ENCODE measurements at regions not wholly inside any gene's neighbourhood (a gene's known extent, or its start where the extent isn't known, plus 50 kb on each side); places are given as distances from the start of the nearest gene placed in this dataset.

DNA sequence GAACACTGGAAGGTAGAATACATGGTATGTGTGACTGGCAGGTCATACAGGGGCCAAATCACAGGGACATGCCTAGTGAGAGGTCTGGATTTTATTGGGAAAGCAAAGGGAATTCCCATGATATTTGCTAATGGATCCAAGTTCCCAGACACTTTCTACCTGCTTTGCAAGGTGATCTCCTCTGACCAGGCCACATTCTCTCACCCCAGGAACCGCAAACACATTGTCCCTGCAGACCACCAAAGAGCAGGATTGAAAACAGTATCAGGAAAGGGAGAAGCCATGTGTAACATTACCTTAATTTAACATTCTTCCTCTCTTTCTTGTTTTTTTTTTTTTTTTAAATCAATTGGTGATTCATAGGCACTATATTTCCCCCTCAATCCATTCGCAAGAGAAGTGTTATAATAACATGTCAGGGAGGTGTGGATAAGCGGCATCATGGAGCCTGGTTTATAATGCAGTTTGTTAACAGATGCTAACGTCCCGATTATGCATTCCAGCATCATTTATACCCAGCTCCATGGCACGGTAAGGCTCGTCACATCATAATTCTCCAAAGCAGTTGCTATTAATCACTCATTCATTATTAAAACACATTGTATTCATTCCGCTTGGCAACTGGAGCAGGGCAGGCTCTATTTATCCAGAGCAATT lies 155.1 kb upstream of the CCL2 start:
- intact Hi-C loops (cut with micrococcal nuclease): no loop called here
- Mint-ChIP-seq H3K9me3 (no peaks in the 10 kb centered on the region), H3K36me3 (no peaks in the 10 kb centered on the region), H3K27ac (no peak overlapping the region), H3K27me3 (ENCODE audit: low read depth in 3 of 3) (peaks cover 5 to 7% (median 5%) of the 10 kb centered on the region in 3 donors), H3K4me1 (no peaks in the 10 kb centered on the region), H3K4me3 (no peak overlapping the region)
- Histone ChIP-seq H3K36me3 (replicated peaks in 1 of 2; ENCODE audit: control insufficient read depth in 1 of 2, insufficient read depth in 2 of 2, low read length in 2 of 2) (no peaks in the 10 kb centered on the region), H3K9me3 (replicated peaks in 1 of 2; ENCODE audit: control insufficient read depth in 1 of 2, insufficient read depth in 1 of 2, low read length in 2 of 2) (no peaks in the 10 kb centered on the region), H3K27me3 (ENCODE audit: control insufficient read depth in 2 of 2, insufficient read depth in 2 of 2, low read length in 2 of 2) (peaks cover 2 to 3% of the 10 kb centered on the region in 2 donors), H3K79me2 (ENCODE audit: insufficient read depth, low read length) (no peaks in the 10 kb centered on the region), H3K4me1 (ENCODE audit: control insufficient read depth in 1 of 2, insufficient read depth in 2 of 2, low read length in 2 of 2) (no peaks in the 10 kb centered on the region), H3K4me2 (replicated peaks; ENCODE audit: extremely low read depth, low read length, poor library complexity, severe bottlenecking) (no peak overlapping the region), H3K9ac (ENCODE audit: insufficient read depth, low read length, poor library complexity, severe bottlenecking) (no peak overlapping the region), H3K27ac (ENCODE audit: low read depth in 1 of 2, low read length in 2 of 2) (no peak overlapping the region), H4K20me1 (ENCODE audit: insufficient read depth, low read length) (no peaks in the 10 kb centered on the region), H2AFZ (ENCODE audit: insufficient read depth, low read depth, low read length, poor library complexity, severe bottlenecking) (no peak overlapping the region), H3K4me3 (replicated peaks in 1 of 3; ENCODE audit: low read depth in 2 of 3, low read length in 3 of 3) (no peak overlapping the region)
- 90% methylated on average over 3 of the region's 8 CpGs for WGBS (ENCODE audit: insufficient coverage)
- TF ChIP-seq, protein P1, sequence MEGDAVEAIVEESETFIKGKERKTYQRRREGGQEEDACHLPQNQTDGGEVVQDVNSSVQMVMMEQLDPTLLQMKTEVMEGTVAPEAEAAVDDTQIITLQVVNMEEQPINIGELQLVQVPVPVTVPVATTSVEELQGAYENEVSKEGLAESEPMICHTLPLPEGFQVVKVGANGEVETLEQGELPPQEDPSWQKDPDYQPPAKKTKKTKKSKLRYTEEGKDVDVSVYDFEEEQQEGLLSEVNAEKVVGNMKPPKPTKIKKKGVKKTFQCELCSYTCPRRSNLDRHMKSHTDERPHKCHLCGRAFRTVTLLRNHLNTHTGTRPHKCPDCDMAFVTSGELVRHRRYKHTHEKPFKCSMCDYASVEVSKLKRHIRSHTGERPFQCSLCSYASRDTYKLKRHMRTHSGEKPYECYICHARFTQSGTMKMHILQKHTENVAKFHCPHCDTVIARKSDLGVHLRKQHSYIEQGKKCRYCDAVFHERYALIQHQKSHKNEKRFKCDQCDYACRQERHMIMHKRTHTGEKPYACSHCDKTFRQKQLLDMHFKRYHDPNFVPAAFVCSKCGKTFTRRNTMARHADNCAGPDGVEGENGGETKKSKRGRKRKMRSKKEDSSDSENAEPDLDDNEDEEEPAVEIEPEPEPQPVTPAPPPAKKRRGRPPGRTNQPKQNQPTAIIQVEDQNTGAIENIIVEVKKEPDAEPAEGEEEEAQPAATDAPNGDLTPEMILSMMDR (IDR thresholded peaks at IDR 0.05): no peak
- DNase-seq: no peak

DNA sequence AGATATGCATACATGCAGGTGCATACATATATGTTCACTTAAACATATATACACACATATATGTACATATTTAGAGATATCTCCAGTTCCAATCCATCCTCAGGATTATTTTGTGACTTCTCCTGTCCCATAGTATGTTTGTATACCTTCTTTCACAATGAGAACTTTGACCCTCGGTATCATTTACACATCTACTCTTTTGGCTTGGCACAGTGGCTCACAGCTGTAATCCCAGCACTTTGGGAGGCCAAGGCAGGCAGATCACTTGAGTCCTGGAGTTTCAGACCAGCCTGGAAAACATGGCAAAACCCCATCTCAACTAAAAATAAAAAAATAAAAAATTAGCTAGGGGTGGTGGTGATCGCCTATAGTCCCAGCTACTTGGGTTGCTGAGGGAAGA lies 148.1 kb upstream of the CCL2 start:
- H3K9ac ChIP-seq (ENCODE audit: insufficient read depth, low read length, poor library complexity, severe bottlenecking): no peak overlapping the region
- Mint-ChIP-seq H3K4me1 (no peaks in the 10 kb centered on the region), H3K36me3 (no peaks in the 10 kb centered on the region), H3K27me3 (ENCODE audit: low read depth in 3 of 3) (peaks cover 2 to 9% (median 9%) of the 10 kb centered on the region in 3 donors), H3K27ac (no peak overlapping the region), H3K4me3 (no peak overlapping the region), H3K9me3 (no peaks in the 10 kb centered on the region)
- no peaks in the 10 kb centered on the region for H4K20me1 ChIP-seq (ENCODE audit: insufficient read depth, low read length)
- no peak for DNase-seq
- no peak overlapping the region for H3K27ac ChIP-seq (ENCODE audit: low read depth in 1 of 2, low read length in 2 of 2)
- intact Hi-C loops (cut with micrococcal nuclease): no loop called here
- H3K4me2 ChIP-seq (replicated peaks; ENCODE audit: extremely low read depth, low read length, poor library complexity, severe bottlenecking): no peak overlapping the region
- peaks cover 2 to 16% of the 10 kb centered on the region in 2 donors for H3K27me3 ChIP-seq (ENCODE audit: control insufficient read depth in 2 of 2, insufficient read depth in 2 of 2, low read length in 2 of 2)
- no peaks in the 10 kb centered on the region for H3K9me3 ChIP-seq (replicated peaks in 1 of 2; ENCODE audit: control insufficient read depth in 1 of 2, insufficient read depth in 1 of 2, low read length in 2 of 2)
- 100% methylated on average over 2 of the region's 2 CpGs for WGBS (ENCODE audit: insufficient coverage)
- H3K4me1 ChIP-seq (ENCODE audit: control insufficient read depth in 1 of 2, insufficient read depth in 2 of 2, low read length in 2 of 2): no peaks in the 10 kb centered on the region
- H3K79me2 ChIP-seq (ENCODE audit: insufficient read depth, low read length): no peaks in the 10 kb centered on the region
- H3K4me3 ChIP-seq (replicated peaks in 1 of 3; ENCODE audit: low read depth in 2 of 3, low read length in 3 of 3): no peak overlapping the region
- TF ChIP-seq, protein P1 (IDR thresholded peaks at IDR 0.05): no peak
- H2AFZ ChIP-seq (ENCODE audit: insufficient read depth, low read depth, low read length, poor library complexity, severe bottlenecking): no peak overlapping the region
- H3K36me3 ChIP-seq (replicated peaks in 1 of 2; ENCODE audit: control insufficient read depth in 1 of 2, insufficient read depth in 2 of 2, low read length in 2 of 2): no peaks in the 10 kb centered on the region

All from CD14-positive monocyte (primary cell).